ENCODE measurements at regions not wholly inside any gene's neighbourhood (a gene's known extent, or its start where the extent isn't known, plus 50 kb on each side); places are given as distances from the start of the nearest gene placed in this dataset.

DNA sequence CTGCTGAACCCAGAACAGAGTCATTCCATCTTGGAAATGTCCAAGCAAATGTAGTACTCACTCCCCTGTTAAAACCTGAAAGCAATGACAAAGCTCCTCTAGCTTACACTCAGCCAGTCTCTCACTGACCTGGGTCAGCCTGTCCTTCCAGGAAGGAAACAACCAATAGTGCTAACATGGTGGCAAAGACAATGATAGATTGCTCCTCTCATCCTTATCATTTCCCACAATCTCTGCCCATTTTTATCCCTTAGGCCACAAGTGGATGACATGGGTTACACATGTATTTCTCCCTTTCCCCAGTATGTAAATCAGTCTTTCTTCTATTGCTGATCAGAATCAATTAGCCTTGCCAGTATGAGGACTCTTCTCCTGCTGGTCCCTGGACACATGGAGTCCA, 154.6 kb upstream of the SESN3 start:
- TF ChIP-seq, protein P1, sequence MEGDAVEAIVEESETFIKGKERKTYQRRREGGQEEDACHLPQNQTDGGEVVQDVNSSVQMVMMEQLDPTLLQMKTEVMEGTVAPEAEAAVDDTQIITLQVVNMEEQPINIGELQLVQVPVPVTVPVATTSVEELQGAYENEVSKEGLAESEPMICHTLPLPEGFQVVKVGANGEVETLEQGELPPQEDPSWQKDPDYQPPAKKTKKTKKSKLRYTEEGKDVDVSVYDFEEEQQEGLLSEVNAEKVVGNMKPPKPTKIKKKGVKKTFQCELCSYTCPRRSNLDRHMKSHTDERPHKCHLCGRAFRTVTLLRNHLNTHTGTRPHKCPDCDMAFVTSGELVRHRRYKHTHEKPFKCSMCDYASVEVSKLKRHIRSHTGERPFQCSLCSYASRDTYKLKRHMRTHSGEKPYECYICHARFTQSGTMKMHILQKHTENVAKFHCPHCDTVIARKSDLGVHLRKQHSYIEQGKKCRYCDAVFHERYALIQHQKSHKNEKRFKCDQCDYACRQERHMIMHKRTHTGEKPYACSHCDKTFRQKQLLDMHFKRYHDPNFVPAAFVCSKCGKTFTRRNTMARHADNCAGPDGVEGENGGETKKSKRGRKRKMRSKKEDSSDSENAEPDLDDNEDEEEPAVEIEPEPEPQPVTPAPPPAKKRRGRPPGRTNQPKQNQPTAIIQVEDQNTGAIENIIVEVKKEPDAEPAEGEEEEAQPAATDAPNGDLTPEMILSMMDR (IDR thresholded peaks at IDR 0.05) = no peak
- Mint-ChIP-seq H3K9me3 (no peaks in the 10 kb centered on the region), H3K36me3 (ENCODE audit: low read depth) (no peaks in the 10 kb centered on the region), H3K4me3 (no peak overlapping the region), H3K27me3 (no peaks in the 10 kb centered on the region), H3K4me1 (ENCODE audit: low read depth) (peaks cover 10% of the 10 kb centered on the region), H3K27ac (no peak overlapping the region)
- no peak overlapping the region for H3K4me3 ChIP-seq (ENCODE audit: low read length)
- H3K4me1 ChIP-seq (ENCODE audit: insufficient read depth, low read length) = no peaks in the 10 kb centered on the region
- no peak overlapping the region for H3K27ac ChIP-seq (ENCODE audit: low read depth in 1 of 2, low read length in 2 of 2)
- intact Hi-C loops (cut with DNase I, micrococcal nuclease) = no loop called here
- CTCF ChIA-PET = no interaction called here
- ATAC-seq (ENCODE audit: poor library complexity) (no peak), DNase-seq (no peak)
- POLR2A ChIA-PET = no interaction called here
- no peaks in the 10 kb centered on the region for H3K9me3 ChIP-seq (ENCODE audit: control insufficient read depth in 1 of 2, insufficient read depth in 1 of 2, low read length in 2 of 2)
- H3K27me3 ChIP-seq (ENCODE audit: control insufficient read depth in 1 of 2, insufficient read depth in 2 of 2, low read length in 2 of 2) = no peaks in the 10 kb centered on the region
- no peaks in the 10 kb centered on the region for H3K36me3 ChIP-seq (ENCODE audit: insufficient read depth, low read length)

DNA sequence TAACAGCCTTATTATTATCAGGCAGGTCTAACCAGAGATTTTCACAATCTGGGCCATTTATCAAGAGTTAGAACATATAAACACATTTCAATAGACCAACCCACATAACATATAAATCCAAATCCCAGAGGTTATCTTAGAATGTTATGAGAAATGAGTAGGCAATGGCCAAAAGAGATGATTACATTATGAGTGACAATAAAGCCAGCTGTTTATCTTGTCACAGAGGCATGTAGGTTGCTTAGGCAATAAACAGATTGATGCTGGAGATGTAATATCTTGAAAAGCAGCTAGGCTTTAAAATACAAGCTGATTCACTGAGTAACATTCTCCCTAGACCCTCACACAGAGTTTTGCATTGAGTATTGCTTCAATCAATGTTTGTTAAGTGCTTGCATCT, 148.5 kb upstream of the SESN3 start:
- TF ChIP-seq, protein P1 (IDR thresholded peaks at IDR 0.05) = no peak
- intact Hi-C loops (cut with DNase I, micrococcal nuclease) = loop anchor here (5.0 to 10.0 kb wide), 2 partner anchors 145 to 222 kb away; partner anchors contain the start of gene SESN3 (in 1 of the 2)
- Mint-ChIP-seq H3K4me1 (ENCODE audit: low read depth) (peaks cover 10% of the 10 kb centered on the region), H3K27me3 (no peaks in the 10 kb centered on the region), H3K27ac (no peak overlapping the region), H3K4me3 (no peak overlapping the region), H3K36me3 (ENCODE audit: low read depth) (no peaks in the 10 kb centered on the region), H3K9me3 (no peaks in the 10 kb centered on the region)
- CTCF ChIA-PET = no interaction called here
- POLR2A ChIA-PET = no interaction called here
- Histone ChIP-seq H3K4me3 (ENCODE audit: low read length) (no peak overlapping the region), H3K27me3 (ENCODE audit: control insufficient read depth in 1 of 2, insufficient read depth in 2 of 2, low read length in 2 of 2) (no peaks in the 10 kb centered on the region), H3K36me3 (ENCODE audit: insufficient read depth, low read length) (no peaks in the 10 kb centered on the region), H3K9me3 (ENCODE audit: control insufficient read depth in 1 of 2, insufficient read depth in 1 of 2, low read length in 2 of 2) (no peaks in the 10 kb centered on the region), H3K4me1 (ENCODE audit: insufficient read depth, low read length) (no peaks in the 10 kb centered on the region), H3K27ac (ENCODE audit: low read depth in 1 of 2, low read length in 2 of 2) (no peak overlapping the region)
- ATAC-seq (ENCODE audit: poor library complexity) (no peak), DNase-seq (no peak)

DNA sequence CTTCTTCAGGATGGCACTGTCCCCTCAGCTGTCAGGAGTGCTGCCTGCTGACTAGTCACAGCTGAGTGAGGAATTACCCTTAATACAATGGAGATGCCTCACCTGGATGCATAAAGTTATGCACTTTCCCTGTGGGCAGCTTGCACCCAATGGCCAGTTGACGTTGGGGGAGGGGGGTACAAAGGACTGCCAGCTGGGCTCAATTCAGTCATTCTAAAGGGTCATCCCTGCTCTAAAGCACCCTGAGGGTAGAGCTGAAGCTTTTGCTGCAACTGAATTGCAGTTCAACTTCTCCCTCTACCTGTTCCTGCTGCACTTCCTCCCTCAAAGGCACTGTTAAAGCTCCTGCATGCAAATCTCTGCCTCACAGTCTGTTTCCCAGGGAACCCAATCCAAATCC, 147.8 kb upstream of the SESN3 start:
- POLR2A ChIA-PET = no interaction called here

More for the DNA sequence above, 147.8 kb upstream of the SESN3 start:
- ATAC-seq (ENCODE audit: poor library complexity) (no peak), DNase-seq (no peak)
- Mint-ChIP-seq H3K4me3 (no peak overlapping the region), H3K4me1 (ENCODE audit: low read depth) (peaks cover 10% of the 10 kb centered on the region), H3K36me3 (ENCODE audit: low read depth) (no peaks in the 10 kb centered on the region), H3K27ac (no peak overlapping the region), H3K27me3 (no peaks in the 10 kb centered on the region), H3K9me3 (no peaks in the 10 kb centered on the region)
- Histone ChIP-seq H3K27ac (ENCODE audit: low read depth in 1 of 2, low read length in 2 of 2) (no peak overlapping the region), H3K36me3 (ENCODE audit: insufficient read depth, low read length) (no peaks in the 10 kb centered on the region), H3K27me3 (ENCODE audit: control insufficient read depth in 1 of 2, insufficient read depth in 2 of 2, low read length in 2 of 2) (no peaks in the 10 kb centered on the region), H3K9me3 (ENCODE audit: control insufficient read depth in 1 of 2, insufficient read depth in 1 of 2, low read length in 2 of 2) (no peaks in the 10 kb centered on the region), H3K4me3 (ENCODE audit: low read length) (no peak overlapping the region), H3K4me1 (ENCODE audit: insufficient read depth, low read length) (no peaks in the 10 kb centered on the region)
- TF ChIP-seq, protein P1 (IDR thresholded peaks at IDR 0.05) = no peak
- CTCF ChIA-PET = interaction anchor here (1.6 kb wide), 1 partner anchor 9 kb away, joined by 3 read pairs; no protein-coding TSS in a partner anchor
- intact Hi-C loops (cut with DNase I, micrococcal nuclease) = loop anchor here (5.0 to 10.0 kb wide), 2 partner anchors 144 to 221 kb away; partner anchors contain the start of gene SESN3 (in 1 of the 2)
